Lower leg skin (tissue), 3 donors: ENCODE measurements at regions not wholly inside any gene's neighbourhood (a gene's known extent, or its start where the extent isn't known, plus 50 kb on each side); places are given as distances from the start of the nearest gene placed in this dataset.

Source experiments
- CTCF ChIP-seq, 3 donors: fragments of 450-650 bp; IDR thresholded peaks; one replicate each; pipeline ENCODE4 v1.5.1; 2016; ENCODE audit warnings: antibody characterized with exemption in 3 of 3, mild to moderate bottlenecking in 3 of 3, moderate library complexity in 2 of 3
- POLR2A ChIP-seq, 2 donors: fragments of 450-650 bp; IDR thresholded peaks; one replicate each; pipeline ENCODE4 v1.6.1; 2016 to 2017; ENCODE audit warnings: antibody characterized with exemption in 2 of 2, mild to moderate bottlenecking in 1 of 2, moderate library complexity in 1 of 2

- TF ChIP-seq CTCF (IDR thresholded peaks at IDR 0.05) (no peak), POLR2A (IDR thresholded peaks at IDR 0.05) (no peak)
These were observed 224.7 kb downstream of the PPP1R3A start for GRCh38 chr7:113694149-113694548.
